Dendritic cell treated with granulocyte-macrophage colony-stimulating factor and Interleukin-4, amounts not matched to agents 40 ng/mL and 50 ng/mL, for 4 days (primary cell): ENCODE measurements at regions not wholly inside any gene's neighbourhood (a gene's known extent, or its start where the extent isn't known, plus 50 kb on each side); places are given as distances from the start of the nearest gene placed in this dataset.

Experiments
- H3K27ac Mint-ChIP-seq: one replicate; pipeline ENCODE4 v1.8.0; 2022; ENCODE audit warnings: mild to moderate bottlenecking, mixed read lengths
- H3K27me3 Mint-ChIP-seq: one replicate; pipeline ENCODE4 v1.8.0; 2022; ENCODE audit warnings: mild to moderate bottlenecking, mixed read lengths
- H3K36me3 Mint-ChIP-seq: one replicate; pipeline ENCODE4 v1.8.0; 2022; ENCODE audit warnings: low read depth, mixed read lengths
- H3K4me1 Mint-ChIP-seq: one replicate; pipeline ENCODE4 v1.8.0; 2022; ENCODE audit warnings: low read depth, mixed read lengths
- H3K4me3 Mint-ChIP-seq: one replicate; pipeline ENCODE4 v1.8.0; 2022; ENCODE audit warnings: mild to moderate bottlenecking, moderate library complexity, mixed read lengths
- H3K9me3 Mint-ChIP-seq: one replicate; pipeline ENCODE4 v1.8.0; 2022; ENCODE audit warnings: mixed read lengths
- intact Hi-C: fragments of 100-400 bp; cut with micrococcal nuclease; formaldehyde crosslinking; loops from one replicate; pipeline ENCODE4 v1.15.0; 2022

- no peaks in the 10 kb centered on the region for H3K36me3 Mint-ChIP-seq
- no peak overlapping the region for H3K27ac Mint-ChIP-seq
- no peaks in the 10 kb centered on the region for H3K27me3 Mint-ChIP-seq
- intact Hi-C loops = no loop called here
- H3K4me1 Mint-ChIP-seq = no peaks in the 10 kb centered on the region
- no peak overlapping the region for H3K4me3 Mint-ChIP-seq
- no peaks in the 10 kb centered on the region for H3K9me3 Mint-ChIP-seq
These were observed 214.6 kb upstream of the CDH4 start for GRCh38 chr20:61037498-61037897.

- no peaks in the 10 kb centered on the region for H3K9me3 Mint-ChIP-seq
- intact Hi-C loops = no loop called here
These were observed 210.6 kb upstream of the CDH4 start for GRCh38 chr20:61041481-61041880.

GRCh38 chr20:61042506-61043385, 209.3 kb upstream of the CDH4 start:
- no peak overlapping the region for H3K4me3 Mint-ChIP-seq
- no peaks in the 10 kb centered on the region for H3K4me1 Mint-ChIP-seq
- no peaks in the 10 kb centered on the region for H3K9me3 Mint-ChIP-seq
- no peak overlapping the region for H3K27ac Mint-ChIP-seq
- H3K36me3 Mint-ChIP-seq = no peaks in the 10 kb centered on the region
- intact Hi-C loops = no loop called here
- H3K27me3 Mint-ChIP-seq = no peaks in the 10 kb centered on the region

More at GRCh38 chr20:61041481-61041880, 210.6 kb upstream of the CDH4 start:
- H3K4me3 Mint-ChIP-seq = no peak overlapping the region
- no peak overlapping the region for H3K27ac Mint-ChIP-seq
- H3K36me3 Mint-ChIP-seq = no peaks in the 10 kb centered on the region
- H3K4me1 Mint-ChIP-seq = no peaks in the 10 kb centered on the region
- H3K27me3 Mint-ChIP-seq = no peaks in the 10 kb centered on the region

- intact Hi-C loops = no loop called here
- H3K9me3 Mint-ChIP-seq = no peaks in the 10 kb centered on the region
- no peak overlapping the region for H3K27ac Mint-ChIP-seq
- no peaks in the 10 kb centered on the region for H3K36me3 Mint-ChIP-seq
- no peaks in the 10 kb centered on the region for H3K27me3 Mint-ChIP-seq
- no peak overlapping the region for H3K4me3 Mint-ChIP-seq
- H3K4me1 Mint-ChIP-seq = no peaks in the 10 kb centered on the region
These were observed 208.4 kb upstream of the CDH4 start for GRCh38 chr20:61043681-61044080.

GRCh38 chr20:61044499-61044898, 207.6 kb upstream of the CDH4 start:
- no peaks in the 10 kb centered on the region for H3K36me3 Mint-ChIP-seq
- no peaks in the 10 kb centered on the region for H3K27me3 Mint-ChIP-seq
- no peak overlapping the region for H3K27ac Mint-ChIP-seq
- no peak overlapping the region for H3K4me3 Mint-ChIP-seq
- H3K4me1 Mint-ChIP-seq = no peaks in the 10 kb centered on the region
- H3K9me3 Mint-ChIP-seq = no peaks in the 10 kb centered on the region
- intact Hi-C loops = no loop called here

- H3K36me3 Mint-ChIP-seq = no peaks in the 10 kb centered on the region
These were observed 207.0 kb upstream of the CDH4 start for GRCh38 chr20:61045091-61045490.

GRCh38 chr20:61045876-61046585, 206.0 kb upstream of the CDH4 start:
- Mint-ChIP-seq H3K27ac (no peak overlapping the region), H3K27me3 (no peaks in the 10 kb centered on the region), H3K9me3 (no peaks in the 10 kb centered on the region), H3K36me3 (no peaks in the 10 kb centered on the region), H3K4me3 (no peak overlapping the region), H3K4me1 (no peaks in the 10 kb centered on the region)
- intact Hi-C loops = no loop called here

More at GRCh38 chr20:61045091-61045490, 207.0 kb upstream of the CDH4 start:
- Mint-ChIP-seq H3K9me3 (no peaks in the 10 kb centered on the region), H3K27ac (no peak overlapping the region), H3K4me1 (no peaks in the 10 kb centered on the region), H3K4me3 (no peak overlapping the region), H3K27me3 (no peaks in the 10 kb centered on the region)
- intact Hi-C loops = no loop called here

- no peaks in the 10 kb centered on the region for H3K4me1 Mint-ChIP-seq
- H3K36me3 Mint-ChIP-seq = no peaks in the 10 kb centered on the region
- intact Hi-C loops = no loop called here
- no peaks in the 10 kb centered on the region for H3K9me3 Mint-ChIP-seq
- no peaks in the 10 kb centered on the region for H3K27me3 Mint-ChIP-seq
- H3K4me3 Mint-ChIP-seq = no peak overlapping the region
- H3K27ac Mint-ChIP-seq = no peak overlapping the region
These were observed 205.2 kb upstream of the CDH4 start for GRCh38 chr20:61046721-61047351.

GRCh38 chr20:61047515-61047914, 204.5 kb upstream of the CDH4 start:
- Mint-ChIP-seq H3K36me3 (no peaks in the 10 kb centered on the region), H3K27me3 (no peaks in the 10 kb centered on the region), H3K4me3 (no peak overlapping the region), H3K9me3 (no peaks in the 10 kb centered on the region), H3K4me1 (no peaks in the 10 kb centered on the region), H3K27ac (no peak overlapping the region)
- intact Hi-C loops = no loop called here

GRCh38 chr20:61048302-61048701, 203.8 kb upstream of the CDH4 start:
- intact Hi-C loops = no loop called here
- Mint-ChIP-seq H3K27ac (no peak overlapping the region), H3K9me3 (no peaks in the 10 kb centered on the region), H3K36me3 (no peaks in the 10 kb centered on the region), H3K27me3 (no peaks in the 10 kb centered on the region), H3K4me1 (no peaks in the 10 kb centered on the region), H3K4me3 (no peak overlapping the region)

GRCh38 chr20:61049684-61050083, 202.4 kb upstream of the CDH4 start:
- H3K27me3 Mint-ChIP-seq = no peaks in the 10 kb centered on the region
- H3K4me1 Mint-ChIP-seq = no peaks in the 10 kb centered on the region
- intact Hi-C loops = no loop called here
- H3K9me3 Mint-ChIP-seq = no peaks in the 10 kb centered on the region
- H3K36me3 Mint-ChIP-seq = no peaks in the 10 kb centered on the region
- no peak overlapping the region for H3K4me3 Mint-ChIP-seq
- no peak overlapping the region for H3K27ac Mint-ChIP-seq

GRCh38 chr20:61050336-61050890, 201.6 kb upstream of the CDH4 start:
- intact Hi-C loops = no loop called here
- Mint-ChIP-seq H3K27me3 (no peaks in the 10 kb centered on the region), H3K4me3 (no peak overlapping the region), H3K36me3 (no peaks in the 10 kb centered on the region), H3K4me1 (no peaks in the 10 kb centered on the region), H3K9me3 (no peaks in the 10 kb centered on the region), H3K27ac (no peak overlapping the region)

GRCh38 chr20:61052195-61052750, 199.8 kb upstream of the CDH4 start:
- Mint-ChIP-seq H3K4me1 (no peaks in the 10 kb centered on the region), H3K4me3 (no peak overlapping the region)
- intact Hi-C loops = no loop called here

More at GRCh38 chr20:61052195-61052750, 199.8 kb upstream of the CDH4 start:
- H3K27me3 Mint-ChIP-seq = no peaks in the 10 kb centered on the region
- no peak overlapping the region for H3K27ac Mint-ChIP-seq
- no peaks in the 10 kb centered on the region for H3K36me3 Mint-ChIP-seq
- H3K9me3 Mint-ChIP-seq = no peaks in the 10 kb centered on the region
